ENCODE measurements at regions not wholly inside any gene's neighbourhood (a gene's known extent, or its start where the extent isn't known, plus 50 kb on each side); places are given as distances from the start of the nearest gene placed in this dataset.

DNA sequence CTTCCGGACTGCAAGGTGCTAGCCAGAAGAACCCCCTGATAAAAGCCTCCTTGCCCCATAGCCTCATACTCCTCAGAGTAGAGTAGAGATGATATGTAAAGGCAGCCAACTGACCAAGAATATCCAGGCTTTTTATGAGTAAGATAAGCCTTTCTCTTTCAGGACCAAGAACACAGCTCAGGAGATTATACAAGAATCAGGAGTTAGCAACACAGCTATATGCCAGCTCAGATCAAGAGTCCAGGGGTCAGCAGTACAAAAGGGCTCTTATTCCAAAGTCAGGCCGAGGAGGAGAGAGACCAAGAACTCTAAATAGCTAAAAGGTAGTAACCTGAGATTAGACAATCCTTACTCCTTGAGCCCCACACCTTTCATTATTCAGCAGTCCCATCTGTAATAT lies 135.3 kb downstream of the BTG1 start:
- no peaks in the 10 kb centered on the region for H3K9me3 ChIP-seq (ENCODE audit: insufficient read depth, low read depth, low read length)
- no peak overlapping the region for H3K27ac ChIP-seq (ENCODE audit: low read length)
- no peaks in the 10 kb centered on the region for H3K27me3 ChIP-seq (ENCODE audit: insufficient read depth, low read length)
- no peak overlapping the region for H3K4me3 ChIP-seq (ENCODE audit: low read length)
- no peak overlapping the region for H3K9ac ChIP-seq (ENCODE audit: low read depth, low read length)
- peaks cover 3% of the 10 kb centered on the region; the same call in 1 of the 2 replicates for H3K4me1 ChIP-seq (ENCODE audit: insufficient read depth, low read length)
- no peaks in the 10 kb centered on the region for H3K36me3 ChIP-seq (ENCODE audit: insufficient read depth, low read depth, low read length)

DNA sequence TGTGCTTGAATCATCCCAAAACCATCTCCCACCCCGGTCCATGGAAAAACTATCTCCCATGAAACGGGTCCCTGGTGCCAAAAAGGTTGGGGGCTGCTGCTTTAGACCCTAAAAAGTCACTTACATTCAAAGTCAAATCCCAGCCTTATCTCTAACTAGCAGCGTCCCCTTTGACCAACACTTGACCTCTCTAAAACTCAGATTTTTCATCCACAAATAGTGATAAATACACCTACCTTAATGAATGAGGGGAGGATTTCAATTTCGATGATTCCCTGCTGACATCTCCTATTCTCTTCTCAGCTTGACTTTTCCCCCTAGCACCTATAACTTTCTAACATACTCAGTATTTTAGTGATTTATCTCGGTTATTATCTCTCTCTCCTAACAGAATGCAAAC lies 137.3 kb downstream of the BTG1 start:
- no peak overlapping the region for H3K4me3 ChIP-seq (ENCODE audit: low read length)
- no peak overlapping the region for H3K9ac ChIP-seq (ENCODE audit: low read depth, low read length)
- H3K4me1 ChIP-seq (ENCODE audit: insufficient read depth, low read length): peaks cover 3% of the 10 kb centered on the region; the same call in 1 of the 2 replicates
- H3K27ac ChIP-seq (ENCODE audit: low read length): no peak overlapping the region
- no peaks in the 10 kb centered on the region for H3K27me3 ChIP-seq (ENCODE audit: insufficient read depth, low read length)
- no peaks in the 10 kb centered on the region for H3K36me3 ChIP-seq (ENCODE audit: insufficient read depth, low read depth, low read length)
- no peaks in the 10 kb centered on the region for H3K9me3 ChIP-seq (ENCODE audit: insufficient read depth, low read depth, low read length)

DNA sequence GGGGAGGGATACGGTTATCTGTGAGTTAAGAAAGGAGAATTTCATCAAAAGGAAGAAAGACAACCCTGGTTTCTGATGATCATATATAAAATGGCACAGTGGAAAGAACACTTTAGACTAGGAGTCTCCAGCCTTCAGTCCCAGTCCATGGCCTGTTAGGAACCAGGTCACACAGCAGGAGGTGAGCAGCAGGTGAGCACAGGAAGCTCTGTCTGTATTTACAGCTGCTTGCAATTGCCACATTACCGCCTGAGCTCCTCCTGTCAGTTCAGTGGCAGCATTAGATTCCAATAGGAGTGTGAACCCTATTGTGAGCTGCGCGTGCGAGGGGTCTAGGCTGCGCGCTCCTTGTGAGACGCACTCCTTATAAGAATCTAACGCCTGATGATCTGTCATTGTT lies 137.9 kb downstream of the BTG1 start:
- Histone ChIP-seq H3K9me3 (ENCODE audit: insufficient read depth, low read depth, low read length) (no peaks in the 10 kb centered on the region), H3K4me1 (ENCODE audit: insufficient read depth, low read length) (peaks cover 3% of the 10 kb centered on the region; the same call in 1 of the 2 replicates), H3K4me3 (ENCODE audit: low read length) (no peak overlapping the region), H3K27ac (ENCODE audit: low read length) (no peak overlapping the region), H3K36me3 (ENCODE audit: insufficient read depth, low read depth, low read length) (no peaks in the 10 kb centered on the region), H3K27me3 (ENCODE audit: insufficient read depth, low read length) (no peaks in the 10 kb centered on the region), H3K9ac (ENCODE audit: low read depth, low read length) (no peak overlapping the region)

DNA sequence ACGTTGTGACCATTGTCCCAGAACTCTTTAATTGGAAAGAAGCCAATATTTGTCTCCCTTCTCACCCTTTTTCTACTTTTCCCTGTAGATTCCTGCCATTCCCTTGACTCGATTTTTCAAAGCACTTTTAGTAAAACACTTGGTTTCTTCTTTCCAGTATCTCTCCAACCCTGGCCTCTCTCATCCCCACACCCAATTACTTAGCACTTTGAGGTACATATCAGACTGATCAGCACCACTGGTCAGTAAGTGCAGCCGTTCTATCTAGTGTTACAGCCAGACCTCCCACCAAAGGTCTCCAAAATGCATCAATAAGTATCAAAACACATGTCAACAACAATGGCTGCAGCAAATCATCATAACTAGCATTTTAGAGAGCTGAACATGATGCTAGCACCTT lies 141.9 kb downstream of the BTG1 start:
- Histone ChIP-seq H3K27me3 (ENCODE audit: insufficient read depth, low read length) (no peaks in the 10 kb centered on the region), H3K4me1 (ENCODE audit: insufficient read depth, low read length) (peaks cover 3% of the 10 kb centered on the region; the same call in 1 of the 2 replicates), H3K9me3 (ENCODE audit: insufficient read depth, low read depth, low read length) (no peaks in the 10 kb centered on the region), H3K36me3 (ENCODE audit: insufficient read depth, low read depth, low read length) (no peaks in the 10 kb centered on the region), H3K9ac (ENCODE audit: low read depth, low read length) (no peak overlapping the region), H3K27ac (ENCODE audit: low read length) (no peak overlapping the region), H3K4me3 (ENCODE audit: low read length) (no peak overlapping the region)

DNA sequence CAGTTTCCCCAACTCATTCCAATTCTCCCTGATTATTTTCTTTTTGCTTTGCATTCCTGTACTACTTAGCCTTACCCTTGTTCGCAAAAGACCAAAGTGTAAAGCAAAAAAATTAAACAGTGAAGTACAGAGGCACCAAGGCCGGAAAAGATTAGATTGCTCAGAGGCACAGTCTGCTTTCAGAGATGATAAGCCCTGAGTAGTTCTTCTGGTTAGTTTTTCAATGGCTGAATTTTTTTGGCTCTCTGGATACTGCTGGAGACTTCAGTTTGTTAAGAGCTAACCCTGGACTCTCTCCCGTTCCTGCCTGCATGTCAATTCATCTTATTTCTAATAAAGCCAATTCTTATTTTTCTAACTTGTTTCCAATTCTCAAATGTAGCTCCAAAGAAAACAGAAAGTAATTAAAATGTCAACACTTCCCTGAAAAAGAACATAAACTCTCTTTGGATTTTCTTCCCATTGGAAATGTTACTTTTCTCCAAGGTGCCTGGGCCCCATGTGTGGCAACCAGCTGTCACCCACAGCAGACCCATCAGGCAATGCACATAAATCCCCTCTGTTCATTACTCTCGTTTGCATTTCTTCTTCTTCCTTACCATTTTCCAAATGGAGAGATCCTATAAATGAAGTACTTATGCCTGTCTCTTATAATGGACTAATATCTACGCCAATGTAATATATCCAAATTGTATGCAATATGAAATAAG lies 142.8 kb downstream of the BTG1 start:
- H3K36me3 ChIP-seq (ENCODE audit: insufficient read depth, low read depth, low read length): no peaks in the 10 kb centered on the region
- H3K27me3 ChIP-seq (ENCODE audit: insufficient read depth, low read length): no peaks in the 10 kb centered on the region
- no peak overlapping the region for H3K4me3 ChIP-seq (ENCODE audit: low read length)
- H3K27ac ChIP-seq (ENCODE audit: low read length): no peak overlapping the region
- no peak overlapping the region for H3K9ac ChIP-seq (ENCODE audit: low read depth, low read length)
- no peaks in the 10 kb centered on the region for H3K9me3 ChIP-seq (ENCODE audit: insufficient read depth, low read depth, low read length)
- H3K4me1 ChIP-seq (ENCODE audit: insufficient read depth, low read length): no peaks in the 10 kb centered on the region

DNA sequence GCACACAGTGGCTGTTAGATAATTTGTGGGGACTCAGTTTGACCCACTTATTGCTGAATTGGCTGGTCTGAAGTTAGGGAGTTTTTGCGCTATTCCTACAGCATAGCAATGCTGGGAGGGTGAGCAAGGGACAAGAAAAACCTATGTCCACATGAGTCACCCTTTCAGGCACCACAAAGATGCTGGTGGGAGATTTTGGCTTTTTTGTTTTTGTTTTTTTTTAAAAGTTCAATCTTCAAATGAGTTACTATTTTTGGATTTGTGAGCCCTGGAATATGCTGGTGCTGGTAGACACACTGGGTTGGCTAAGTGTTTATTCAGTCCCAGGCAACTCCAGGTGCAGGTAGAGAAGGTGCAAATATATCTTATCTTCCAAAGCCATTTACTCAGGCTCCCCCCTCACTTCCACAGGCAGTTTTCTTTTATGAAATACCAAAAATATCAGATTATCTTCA lies 143.4 kb downstream of the BTG1 start:
- Histone ChIP-seq H3K9ac (ENCODE audit: low read depth, low read length) (no peak overlapping the region), H3K4me3 (ENCODE audit: low read length) (no peak overlapping the region), H3K4me1 (ENCODE audit: insufficient read depth, low read length) (no peaks in the 10 kb centered on the region), H3K36me3 (ENCODE audit: insufficient read depth, low read depth, low read length) (no peaks in the 10 kb centered on the region), H3K9me3 (ENCODE audit: insufficient read depth, low read depth, low read length) (no peaks in the 10 kb centered on the region), H3K27ac (ENCODE audit: low read length) (no peak overlapping the region), H3K27me3 (ENCODE audit: insufficient read depth, low read length) (no peaks in the 10 kb centered on the region)

DNA sequence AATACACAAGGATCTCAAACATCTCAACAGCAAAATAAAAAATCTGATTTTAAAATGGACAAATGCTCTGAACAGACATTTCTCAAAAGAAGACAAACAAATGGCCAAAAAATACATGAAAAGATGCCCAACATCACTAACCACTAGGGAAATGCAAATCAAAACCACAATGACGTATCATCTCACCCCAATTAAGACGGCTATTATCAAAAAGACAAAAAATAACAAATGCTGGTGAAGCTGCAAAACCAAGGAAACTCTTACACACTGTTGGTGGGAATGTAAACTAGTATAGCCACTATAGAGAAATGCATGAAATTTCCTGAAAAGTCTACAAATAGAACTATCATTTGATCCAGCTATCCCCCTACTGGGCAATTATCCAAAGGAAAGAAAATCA lies 145.0 kb downstream of the BTG1 start:
- no peak overlapping the region for H3K4me3 ChIP-seq (ENCODE audit: low read length)
- no peaks in the 10 kb centered on the region for H3K36me3 ChIP-seq (ENCODE audit: insufficient read depth, low read depth, low read length)
- H3K9me3 ChIP-seq (ENCODE audit: insufficient read depth, low read depth, low read length): no peaks in the 10 kb centered on the region
- no peaks in the 10 kb centered on the region for H3K4me1 ChIP-seq (ENCODE audit: insufficient read depth, low read length)
- no peak overlapping the region for H3K27ac ChIP-seq (ENCODE audit: low read length)
- H3K9ac ChIP-seq (ENCODE audit: low read depth, low read length): no peak overlapping the region
- no peaks in the 10 kb centered on the region for H3K27me3 ChIP-seq (ENCODE audit: insufficient read depth, low read length)

DNA sequence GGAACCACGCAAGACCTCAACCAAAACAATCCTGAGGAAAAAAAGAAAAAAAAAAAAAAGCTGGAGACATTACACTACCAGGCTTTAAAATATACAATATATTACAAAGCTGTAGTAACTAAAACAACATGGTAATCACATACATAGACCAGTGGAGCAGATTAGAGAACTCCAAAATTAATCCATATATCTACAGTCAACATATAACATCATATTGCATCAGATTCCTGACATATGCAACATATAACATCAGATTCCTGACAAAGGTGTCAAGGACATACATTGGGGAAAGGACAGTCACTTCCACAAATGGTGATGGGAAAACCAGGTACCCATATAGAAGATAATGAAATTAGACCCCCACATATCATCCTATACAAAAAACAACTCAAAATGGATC lies 145.8 kb downstream of the BTG1 start:
- no peak overlapping the region for H3K27ac ChIP-seq (ENCODE audit: low read length)
- H3K9me3 ChIP-seq (ENCODE audit: insufficient read depth, low read depth, low read length): no peaks in the 10 kb centered on the region
- no peaks in the 10 kb centered on the region for H3K4me1 ChIP-seq (ENCODE audit: insufficient read depth, low read length)
- no peaks in the 10 kb centered on the region for H3K27me3 ChIP-seq (ENCODE audit: insufficient read depth, low read length)
- H3K9ac ChIP-seq (ENCODE audit: low read depth, low read length): no peak overlapping the region
- H3K36me3 ChIP-seq (ENCODE audit: insufficient read depth, low read depth, low read length): no peaks in the 10 kb centered on the region
- no peak overlapping the region for H3K4me3 ChIP-seq (ENCODE audit: low read length)

DNA sequence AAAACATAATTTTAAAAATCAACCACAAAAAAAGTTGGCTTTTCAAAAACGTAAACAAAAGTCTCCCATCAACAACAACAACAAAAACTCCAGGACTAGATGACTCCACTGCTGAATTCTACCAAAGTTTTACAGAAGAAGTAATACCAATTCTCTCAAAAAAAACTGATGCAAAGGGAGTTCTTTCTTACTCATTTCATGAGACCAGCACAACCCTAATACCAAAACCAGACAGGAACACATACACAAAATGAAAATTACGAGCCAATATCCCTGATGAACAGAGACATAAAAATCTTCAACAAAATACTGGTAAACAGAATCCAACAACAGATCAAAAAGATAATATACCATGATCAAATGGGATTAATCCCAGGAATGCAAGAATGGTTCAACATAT lies 147.3 kb downstream of the BTG1 start:
- Histone ChIP-seq H3K27me3 (ENCODE audit: insufficient read depth, low read length) (no peaks in the 10 kb centered on the region), H3K9me3 (ENCODE audit: insufficient read depth, low read depth, low read length) (no peaks in the 10 kb centered on the region), H3K27ac (ENCODE audit: low read length) (no peak overlapping the region), H3K4me3 (ENCODE audit: low read length) (no peak overlapping the region), H3K4me1 (ENCODE audit: insufficient read depth, low read length) (no peaks in the 10 kb centered on the region), H3K9ac (ENCODE audit: low read depth, low read length) (no peak overlapping the region), H3K36me3 (ENCODE audit: insufficient read depth, low read depth, low read length) (no peaks in the 10 kb centered on the region)

DNA sequence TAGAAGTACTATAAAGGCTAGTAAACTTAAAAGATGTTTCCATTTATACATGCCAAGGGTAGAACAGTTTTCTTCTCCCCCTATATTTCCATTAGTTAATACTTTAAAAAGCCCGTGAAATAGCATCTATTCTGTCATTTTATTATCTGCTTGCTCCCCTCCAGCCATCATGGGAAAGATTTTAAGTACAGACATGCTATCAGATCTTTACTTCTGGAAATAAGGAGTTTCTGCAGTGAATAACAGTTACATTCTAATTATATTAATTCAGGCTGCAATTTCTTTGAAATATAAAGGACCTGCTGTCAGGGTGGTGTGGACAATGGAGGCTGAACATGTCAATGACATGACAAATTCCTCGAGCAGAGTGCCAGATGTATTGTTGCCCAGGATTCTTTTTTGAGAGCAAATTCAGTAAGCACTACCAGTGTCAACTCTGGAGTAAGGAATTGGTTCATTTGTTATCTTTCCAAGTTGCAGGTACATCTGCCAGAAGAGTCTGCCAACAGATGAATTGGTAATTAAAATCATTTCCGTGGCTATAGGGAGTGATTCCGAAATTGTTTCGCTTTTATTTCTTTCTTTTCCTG lies 151.3 kb downstream of the BTG1 start:
- H3K4me3 ChIP-seq (ENCODE audit: low read length): no peak overlapping the region
- no peaks in the 10 kb centered on the region for H3K4me1 ChIP-seq (ENCODE audit: insufficient read depth, low read length)
- no peaks in the 10 kb centered on the region for H3K36me3 ChIP-seq (ENCODE audit: insufficient read depth, low read depth, low read length)
- H3K27ac ChIP-seq (ENCODE audit: low read length): no peak overlapping the region
- no peaks in the 10 kb centered on the region for H3K9me3 ChIP-seq (ENCODE audit: insufficient read depth, low read depth, low read length)
- H3K9ac ChIP-seq (ENCODE audit: low read depth, low read length): no peak overlapping the region
- H3K27me3 ChIP-seq (ENCODE audit: insufficient read depth, low read length): no peaks in the 10 kb centered on the region

DNA sequence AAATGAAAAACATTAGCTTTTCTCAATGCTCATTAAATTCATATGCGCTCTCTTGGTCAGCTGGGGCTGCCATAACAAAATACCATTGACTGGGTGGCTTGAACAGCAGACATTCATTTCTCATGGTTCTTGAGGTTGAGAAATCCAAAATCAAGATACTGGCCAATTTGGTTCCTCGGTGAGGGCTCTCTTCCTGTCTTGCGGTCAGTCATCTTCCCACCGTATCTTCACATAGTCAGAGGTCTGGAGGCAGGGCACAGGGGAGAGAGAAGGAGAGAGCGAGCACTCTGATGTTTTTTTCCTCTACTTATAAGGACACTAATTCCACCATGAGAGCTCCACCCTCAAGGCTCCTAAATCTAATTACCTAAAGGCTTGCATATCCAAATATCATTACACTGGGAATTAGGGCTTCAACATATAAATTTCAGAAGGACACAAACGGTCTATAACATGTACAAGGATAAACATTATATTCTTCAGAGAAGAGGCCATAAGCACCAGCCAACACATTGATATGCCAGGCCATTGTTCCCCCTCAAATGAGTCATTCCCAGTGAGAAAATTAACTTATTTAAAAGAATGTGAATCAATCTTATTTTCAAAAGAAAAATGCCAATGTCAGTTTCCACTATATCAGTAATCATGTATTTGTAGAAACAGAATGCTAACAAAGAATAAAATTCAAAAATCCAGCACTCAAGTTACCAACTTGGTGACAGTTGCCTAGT lies 152.2 kb downstream of the BTG1 start:
- no peak overlapping the region for H3K9ac ChIP-seq (ENCODE audit: low read depth, low read length)
- no peaks in the 10 kb centered on the region for H3K9me3 ChIP-seq (ENCODE audit: insufficient read depth, low read depth, low read length)
- no peaks in the 10 kb centered on the region for H3K27me3 ChIP-seq (ENCODE audit: insufficient read depth, low read length)
- no peak overlapping the region for H3K27ac ChIP-seq (ENCODE audit: low read length)
- no peaks in the 10 kb centered on the region for H3K4me1 ChIP-seq (ENCODE audit: insufficient read depth, low read length)
- no peaks in the 10 kb centered on the region for H3K36me3 ChIP-seq (ENCODE audit: insufficient read depth, low read depth, low read length)
- no peak overlapping the region for H3K4me3 ChIP-seq (ENCODE audit: low read length)

Data from iPS-20b (cell line).